Endothelial cell of umbilical vein (primary cell): ENCODE measurements at regions not wholly inside any gene's neighbourhood (a gene's known extent, or its start where the extent isn't known, plus 50 kb on each side); places are given as distances from the start of the nearest gene placed in this dataset.

Source experiments
- BruUV-seq: library from RNA; stranded (reverse); fragments of 400-500 nt; replicated peaks from 2 replicates; lab custom pipeline; 2021; lab: Mats Ljungman, UMichigan
- CTCF ChIA-PET: fragments of 300-600, 350-600 bp; sonication (Branson Sonifier 250); formaldehyde crosslinking; loops from one replicate; lab custom pipeline; 2021; ENCODE audit warnings: antibody characterized with exemption, inconsistent platforms; lab: Charles Lee
- POLR2A ChIA-PET: fragments of 300-600, 350-600 bp; sonication (Branson Sonifier 250); formaldehyde crosslinking; loops from one replicate; lab custom pipeline; 2021; ENCODE audit warnings: antibody characterized with exemption, inconsistent platforms; lab: Charles Lee
- DNase-seq: peaks from one replicate; pipeline ENCODE4 v3.0.0-alpha.2; 2011; ENCODE audit warnings: low read depth, low spot score
- FAIRE-seq: peaks from 2 replicates; lab custom pipeline; 2011; peaks lifted over from hg19 to GRCh38; lab: Jason Lieb, UNC
- H2AFZ ChIP-seq: 2 replicates; pipeline ENCODE4 v1.6.0; 2012; ENCODE audit warnings: low read depth, low read length, control low read depth, inconsistent platforms
- H3K27ac ChIP-seq: 2 replicates; pipeline ENCODE4 v1.5.1; 2011; ENCODE audit warnings: low read depth, mild to moderate bottlenecking, control low read depth, low read length, moderate library complexity; ENCODE audit not compliant: insufficient read depth
- H3K27me3 ChIP-seq, 2 experiments: 2 replicates each; pipeline versions ENCODE4 v1.6.0 to v1.6.1; 2011; ENCODE audit warnings: low read length in 2 of 2, mixed read lengths in 1 of 2; ENCODE audit not compliant: control insufficient read depth in 2 of 2, insufficient read depth in 2 of 2
- H3K36me3 ChIP-seq, 2 experiments: 2 replicates in 1 of 2; 3 replicates in 1 of 2; pipeline ENCODE4 v1.5.1; 2011; ENCODE audit warnings: low read length in 2 of 2, mild to moderate bottlenecking in 1 of 2, moderate library complexity in 1 of 2; ENCODE audit not compliant: control insufficient read depth in 2 of 2, insufficient read depth in 2 of 2; ENCODE audit errors: extremely low read depth in 1 of 2
- H3K4me1 ChIP-seq: 3 replicates; pipeline ENCODE4 v1.5.1; 2011; ENCODE audit warnings: mild to moderate bottlenecking, low read length; ENCODE audit not compliant: control insufficient read depth, insufficient read depth; ENCODE audit errors: extremely low read depth
- H3K4me2 ChIP-seq: 2 replicates; pipeline ENCODE4 v1.6.1; 2011; ENCODE audit warnings: low read length, control low read depth, mixed read lengths; ENCODE audit not compliant: insufficient read depth
- H3K4me3 ChIP-seq, 3 experiments: fragments of 200-600 bp in 1 of 3; sonication (generic), shearing (Covaris generic) in 1 of 3; replicated peaks in 1 of 3; 2 replicates each; pipeline ENCODE4 v1.5.1; 2011 to 2016; ENCODE audit warnings: control low read depth in 3 of 3, low read length in 3 of 3, mild to moderate bottlenecking in 2 of 3, inconsistent platforms in 1 of 3, low read depth in 1 of 3, moderate library complexity in 1 of 3; ENCODE audit not compliant: insufficient read depth in 1 of 3
- H3K79me2 ChIP-seq: 2 replicates; pipeline ENCODE4 v1.6.0; 2012; ENCODE audit warnings: low read length, inconsistent platforms; ENCODE audit not compliant: control insufficient read depth, insufficient read depth
- H3K9ac ChIP-seq: replicated peaks from 2 replicates; pipeline ENCODE3; 2011; ENCODE audit warnings: low read length, control low read depth; ENCODE audit not compliant: insufficient read depth; ENCODE audit errors: extremely low read depth
- H3K9me1 ChIP-seq: replicated peaks from 3 replicates; pipeline ENCODE4 v1.6.0; 2011; ENCODE audit warnings: mild to moderate bottlenecking, low read length; ENCODE audit not compliant: control insufficient read depth, insufficient read depth; ENCODE audit errors: extremely low read depth
- H3K9me3 ChIP-seq: replicated peaks from 2 replicates; pipeline ENCODE4 v1.5.1; 2012; ENCODE audit warnings: low read length, inconsistent platforms; ENCODE audit not compliant: control insufficient read depth, insufficient read depth
- H4K20me1 ChIP-seq: replicated peaks from 2 replicates; pipeline ENCODE3; 2011; ENCODE audit warnings: mild to moderate bottlenecking, low read length; ENCODE audit not compliant: control insufficient read depth, insufficient read depth; ENCODE audit errors: extremely low read depth
- EZH2 ChIP-seq: IDR thresholded peaks from 2 replicates; pipeline ENCODE4 v1.6.1; 2012; ENCODE audit warnings: borderline replicate concordance, low read depth, mild to moderate bottlenecking, moderate library complexity, low read length, inconsistent platforms; ENCODE audit not compliant: severe bottlenecking
- FOS ChIP-seq: IDR thresholded peaks from 2 replicates; pipeline ENCODE4 v1.6.1; 2011; ENCODE audit warnings: mild to moderate bottlenecking, low read length, moderate library complexity, borderline replicate concordance; ENCODE audit not compliant: insufficient read depth
- GATA2 ChIP-seq: IDR thresholded peaks from 2 replicates; pipeline ENCODE4 v1.7.0; 2011; ENCODE audit warnings: low read depth, mild to moderate bottlenecking, moderate library complexity, mixed read lengths, low read length; ENCODE audit not compliant: insufficient read length, insufficient read depth
- JUN ChIP-seq: IDR thresholded peaks from 2 replicates; pipeline ENCODE4 v1.6.1; 2011; ENCODE audit warnings: borderline replicate concordance, low read depth; ENCODE audit not compliant: insufficient read length, insufficient read depth
- MYC ChIP-seq: IDR thresholded peaks from one replicate; pipeline ENCODE4 v1.6.1; 2011; ENCODE audit warnings: mild to moderate bottlenecking, low read depth, low read length
- POLR2A ChIP-seq: IDR thresholded peaks from 2 replicates; pipeline ENCODE4 v1.6.1; 2012; ENCODE audit warnings: low read depth, mild to moderate bottlenecking, control low read depth, low read length
- POLR2AphosphoS5 ChIP-seq: IDR thresholded peaks from 2 replicates; pipeline ENCODE4 v1.6.1; 2012; ENCODE audit warnings: low read depth, mild to moderate bottlenecking, control low read depth, low read length, moderate library complexity; ENCODE audit not compliant: insufficient read depth
- dilution Hi-C: fragments of 300-500 bp; cut with MboI; formaldehyde crosslinking; loops from one replicate; pipeline ENCODE4 v1.15.0; 2019; ENCODE audit warnings: low sequenced_read_pairs; ENCODE audit not compliant: extremely low pct_ligation_motif_present
- intact Hi-C: fragments of 100-400 bp; cut with micrococcal nuclease; formaldehyde crosslinking; loops from one replicate; pipeline ENCODE4 v1.10.0; 2022
- TF ChIP-seq, protein P1 (sequence below), 2 donors: IDR thresholded peaks; 1 replicate in 1 of 2; 2 replicates in 1 of 2; pipeline ENCODE4 v1.5.1; 2011; ENCODE audit warnings: low read length in 2 of 2, mild to moderate bottlenecking in 2 of 2, moderate library complexity in 2 of 2, control low read depth in 1 of 2, inconsistent platforms in 1 of 2, low read depth in 1 of 2; ENCODE audit not compliant: insufficient read depth in 1 of 2; ENCODE audit errors: extremely low read depth in 1 of 2
- TF ChIP-seq, protein P2 (sequence below): IDR thresholded peaks from 2 replicates; pipeline ENCODE4 v1.6.1; 2011; ENCODE audit not compliant: insufficient read depth, insufficient read length

DNA sequence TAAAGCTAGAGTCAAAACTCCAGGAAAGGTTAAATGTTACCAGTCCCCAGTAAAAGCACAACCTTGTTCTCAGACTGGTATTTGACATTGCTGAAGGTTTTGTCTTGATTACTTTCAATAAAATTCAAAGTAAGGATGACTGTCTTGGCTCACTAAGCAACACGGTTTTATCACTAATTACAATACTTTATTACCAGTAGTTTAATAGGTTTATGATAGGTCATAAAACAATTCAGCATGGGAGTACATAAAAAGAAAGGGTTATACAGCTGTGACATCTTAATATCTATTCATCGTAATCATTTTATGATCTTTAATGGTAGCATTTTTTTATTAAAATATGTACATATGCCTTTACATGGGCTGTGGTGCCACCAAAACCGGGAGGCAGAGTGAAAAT, 370.7 kb upstream of the IRX2 start:
- no peak overlapping the region for H3K4me2 ChIP-seq
- no peak overlapping the region for H3K27ac ChIP-seq
- no peak for FAIRE-seq
- no peak for DNase-seq
- H4K20me1 ChIP-seq = no peaks in the 10 kb centered on the region
- no TSS peak for BruUV-seq
- no peaks in the 10 kb centered on the region for H3K27me3 ChIP-seq
- dilution Hi-C loops (no loop called here), intact Hi-C loops (no loop called here)
- no peak overlapping the region for H3K9ac ChIP-seq
- TF ChIP-seq, protein P1, sequence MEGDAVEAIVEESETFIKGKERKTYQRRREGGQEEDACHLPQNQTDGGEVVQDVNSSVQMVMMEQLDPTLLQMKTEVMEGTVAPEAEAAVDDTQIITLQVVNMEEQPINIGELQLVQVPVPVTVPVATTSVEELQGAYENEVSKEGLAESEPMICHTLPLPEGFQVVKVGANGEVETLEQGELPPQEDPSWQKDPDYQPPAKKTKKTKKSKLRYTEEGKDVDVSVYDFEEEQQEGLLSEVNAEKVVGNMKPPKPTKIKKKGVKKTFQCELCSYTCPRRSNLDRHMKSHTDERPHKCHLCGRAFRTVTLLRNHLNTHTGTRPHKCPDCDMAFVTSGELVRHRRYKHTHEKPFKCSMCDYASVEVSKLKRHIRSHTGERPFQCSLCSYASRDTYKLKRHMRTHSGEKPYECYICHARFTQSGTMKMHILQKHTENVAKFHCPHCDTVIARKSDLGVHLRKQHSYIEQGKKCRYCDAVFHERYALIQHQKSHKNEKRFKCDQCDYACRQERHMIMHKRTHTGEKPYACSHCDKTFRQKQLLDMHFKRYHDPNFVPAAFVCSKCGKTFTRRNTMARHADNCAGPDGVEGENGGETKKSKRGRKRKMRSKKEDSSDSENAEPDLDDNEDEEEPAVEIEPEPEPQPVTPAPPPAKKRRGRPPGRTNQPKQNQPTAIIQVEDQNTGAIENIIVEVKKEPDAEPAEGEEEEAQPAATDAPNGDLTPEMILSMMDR (IDR thresholded peaks at IDR 0.05; ENCODE audit: extremely low read depth in 1 of 2, insufficient read depth in 1 of 2, low read depth in 1 of 2, low read length in 2 of 2) = no peak
- TF ChIP-seq POLR2A (no peak), JUN (no peak), GATA2 (no peak), MYC (no peak), FOS (no peak)
- TF ChIP-seq, protein P2, sequence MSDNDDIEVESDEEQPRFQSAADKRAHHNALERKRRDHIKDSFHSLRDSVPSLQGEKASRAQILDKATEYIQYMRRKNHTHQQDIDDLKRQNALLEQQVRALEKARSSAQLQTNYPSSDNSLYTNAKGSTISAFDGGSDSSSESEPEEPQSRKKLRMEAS = no peak
- POLR2A ChIA-PET = no interaction called here
- no peak overlapping the region for H2AFZ ChIP-seq
- no peaks in the 10 kb centered on the region for H3K36me3 ChIP-seq
- H3K79me2 ChIP-seq = no peaks in the 10 kb centered on the region
- CTCF ChIA-PET = no interaction called here
- peaks cover 4% of the 10 kb centered on the region for H3K9me3 ChIP-seq
- no peak overlapping the region for H3K4me3 ChIP-seq
- no peaks in the 10 kb centered on the region for H3K4me1 ChIP-seq
- H3K9me1 ChIP-seq = no peaks in the 10 kb centered on the region

DNA sequence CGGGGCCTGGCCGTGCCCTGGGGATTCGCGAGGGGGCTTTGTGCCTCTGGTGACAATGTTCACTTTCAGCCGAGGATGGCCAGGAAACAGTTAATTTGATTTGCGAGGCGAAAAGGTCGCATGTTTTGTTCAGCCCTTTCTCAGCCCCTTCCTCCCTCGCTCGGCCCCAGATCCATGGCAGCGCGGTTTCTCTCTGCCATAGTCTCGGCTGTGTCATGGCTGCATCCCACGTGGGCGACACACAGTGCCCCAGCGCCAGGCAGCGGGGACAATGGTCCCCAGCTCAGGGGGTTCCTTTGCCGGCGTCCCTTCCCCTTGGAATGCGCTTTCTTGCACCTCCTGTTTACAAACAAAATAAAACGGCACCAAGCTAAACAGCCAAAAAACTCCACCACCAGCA, 370.3 kb upstream of the IRX2 start:
- BruUV-seq = no TSS peak
- Histone ChIP-seq H3K9me1 (no peaks in the 10 kb centered on the region), H3K27ac (no peak overlapping the region), H3K4me2 (no peak overlapping the region), H3K4me3 (no peak overlapping the region), H3K27me3 (no peaks in the 10 kb centered on the region), H4K20me1 (no peaks in the 10 kb centered on the region), H2AFZ (no peak overlapping the region), H3K36me3 (no peaks in the 10 kb centered on the region), H3K4me1 (no peaks in the 10 kb centered on the region), H3K9ac (no peak overlapping the region), H3K79me2 (no peaks in the 10 kb centered on the region), H3K9me3 (peaks cover 4% of the 10 kb centered on the region)
- TF ChIP-seq FOS = no peak
- TF ChIP-seq, protein P1 (IDR thresholded peaks at IDR 0.05; ENCODE audit: extremely low read depth in 1 of 2, insufficient read depth in 1 of 2, low read depth in 1 of 2, low read length in 2 of 2) = no peak
- TF ChIP-seq GATA2 = no peak
- TF ChIP-seq POLR2AphosphoS5 = no peak
- no peak for TF ChIP-seq JUN
- TF ChIP-seq POLR2A = no peak
- TF ChIP-seq MYC = no peak
- no peak for TF ChIP-seq EZH2
- TF ChIP-seq, protein P2 = no peak
- POLR2A ChIA-PET = no interaction called here
- DNase-seq (no peak), FAIRE-seq (no peak)
- intact Hi-C loops (no loop called here), dilution Hi-C loops (no loop called here)
- CTCF ChIA-PET = no interaction called here
